A549 (cell line): ENCODE measurements at regions not wholly inside any gene's neighbourhood (a gene's known extent, or its start where the extent isn't known, plus 50 kb on each side); places are given as distances from the start of the nearest gene placed in this dataset.
A peak's percentile ranks its signal among the peaks of the same experiment; 100 is the strongest.

Experiments used
- ATAC-seq, 2 experiments: fragments of 200-7000 bp in 1 of 2; fragments of >200 bp in 1 of 2; cut with Nextera tagmentation in 1 of 2; cut with Tn5 transposase in 1 of 2; 3 replicates each; pipeline versions ENCODE4 v1.8.0 to v1.9.1; 2018 to 2020; ENCODE audit warnings: mild to moderate bottlenecking in 1 of 2, moderate library complexity in 1 of 2
- CTCF ChIA-PET: fragments of 300-600 bp; sonication (Branson Sonifier 250); formaldehyde crosslinking; extraction: SDS; loops from one replicate; lab custom pipeline; 2021; ENCODE audit warnings: antibody characterized with exemption, inconsistent platforms; lab: Yijun Ruan, JAX
- POLR2A ChIA-PET: fragments of 350-600 bp; formaldehyde crosslinking; extraction: SDS; loops from one replicate; lab custom pipeline; 2021; ENCODE audit warnings: antibody characterized with exemption, inconsistent platforms; lab: Yijun Ruan, JAX
- DNase-seq, 2 experiments: peaks; one replicate each; pipeline versions ENCODE4 v3.0.0 to v3.0.0-alpha.2; 2011 to 2016; ENCODE audit warnings: low read depth in 1 of 2, low spot score in 1 of 2
- FAIRE-seq: peaks from 2 replicates; lab custom pipeline; 2011; peaks lifted over from hg19 to GRCh38; lab: Jason Lieb, UNC
- H3K27ac ChIP-seq, 2 experiments: fragments of >200 bp; sonication (Bioruptor Twin); formaldehyde crosslinking; 3 replicates each; pipeline ENCODE4 v1.5.1; 2016 to 2017
- H3K4me1 ChIP-seq: fragments of >200 bp; sonication (Bioruptor Twin); formaldehyde crosslinking; 3 replicates; pipeline ENCODE4 v1.6.1; 2016
- H3K4me2 ChIP-seq: fragments of >200 bp; sonication (Bioruptor Twin); formaldehyde crosslinking; 3 replicates; pipeline ENCODE4 v1.6.1; 2016
- H3K4me3 ChIP-seq: fragments of >200 bp; sonication (Bioruptor Twin); formaldehyde crosslinking; 3 replicates; pipeline ENCODE4 v1.5.1; 2016
- H3K9me3 ChIP-seq: fragments of >200 bp; sonication (Bioruptor Twin); formaldehyde crosslinking; 3 replicates; pipeline ENCODE4 v1.6.1; 2016
- CBX2 ChIP-seq: fragments of 200-600 bp; sonication (generic); IDR thresholded peaks from 2 replicates; pipeline ENCODE4 v1.6.1; 2016; ENCODE audit warnings: low read depth, mild to moderate bottlenecking, borderline replicate concordance
- CEBPB ChIP-seq, 2 experiments: fragments of >200 bp in 1 of 2; sonication (Bioruptor Twin) in 1 of 2; formaldehyde crosslinking in 1 of 2; IDR thresholded peaks; 2 replicates each; pipeline ENCODE4 v1.6.1; 2012 to 2016
- EHF ChIP-seq: fragments of 250-450 bp; sonication (Bioruptor Pico); IDR thresholded peaks from 2 replicates; pipeline ENCODE4 v1.5.0; 2020; ENCODE audit warnings: mild to moderate bottlenecking
- GATA3 ChIP-seq: IDR thresholded peaks from 2 replicates; pipeline ENCODE4 v1.6.1; 2012; ENCODE audit warnings: borderline replicate concordance
- HDAC2 ChIP-seq: fragments of 200-600 bp; sonication (generic); IDR thresholded peaks from 2 replicates; pipeline ENCODE4 v1.6.1; 2016
- HEYL ChIP-seq: fragments of 250-450 bp; sonication (Bioruptor Pico); IDR thresholded peaks from 2 replicates; pipeline ENCODE4 v1.8.0; 2021; ENCODE audit warnings: mild to moderate bottlenecking, moderate library complexity
- HOXB13 ChIP-seq: fragments of 250-450 bp; sonication (Bioruptor Pico); IDR thresholded peaks from 2 replicates; pipeline ENCODE4 v1.5.0; 2020; ENCODE audit warnings: low read depth, mild to moderate bottlenecking, moderate library complexity
- HOXB5 ChIP-seq: fragments of 250-450 bp; sonication (Bioruptor Pico); IDR thresholded peaks from 2 replicates; pipeline ENCODE4 v1.5.0; 2020; ENCODE audit warnings: mild to moderate bottlenecking, moderate library complexity
- JUNB ChIP-seq: fragments of >200 bp; sonication (Bioruptor Twin); formaldehyde crosslinking; IDR thresholded peaks from 2 replicates; pipeline ENCODE4 v1.6.1; 2016
- KDM1A ChIP-seq: fragments of 200-600 bp; sonication (generic); IDR thresholded peaks from 2 replicates; pipeline ENCODE4 v1.6.1; 2016; ENCODE audit warnings: low read depth, mild to moderate bottlenecking
- NPAS2 ChIP-seq: fragments of 250-450 bp; sonication (Bioruptor Pico); IDR thresholded peaks from 2 replicates; pipeline ENCODE4 v1.8.0; 2022; ENCODE audit warnings: mild to moderate bottlenecking, moderate library complexity, borderline replicate concordance
- RARB ChIP-seq: fragments of 250-450 bp; sonication (Bioruptor Pico); IDR thresholded peaks from 2 replicates; pipeline ENCODE4 v1.8.0; 2021; ENCODE audit warnings: mild to moderate bottlenecking, moderate library complexity
- RNF2 ChIP-seq: fragments of 200-600 bp; sonication (generic); IDR thresholded peaks from 2 replicates; pipeline ENCODE4 v1.6.1; 2016; ENCODE audit warnings: low read depth, mild to moderate bottlenecking, antibody characterized with exemption, moderate library complexity, borderline replicate concordance
- ZFP36 ChIP-seq: fragments of 450-650 bp; IDR thresholded peaks from 2 replicates; pipeline ENCODE4 v1.6.1; 2014; ENCODE audit warnings: borderline replicate concordance; ENCODE audit not compliant: partially characterized antibody
- WGBS: methylation state at CpG from one replicate; pipeline ENCODE4 v1.1.6; 2017; ENCODE audit errors: missing lambda C conversion rate; 5-methylcytosine and 5-hydroxymethylcytosine counted together
- TF ChIP-seq, protein P1 (sequence below): fragments of >200 bp; sonication (Bioruptor Twin); formaldehyde crosslinking; IDR thresholded peaks from 3 replicates; pipeline ENCODE4 v1.5.1; 2016
- TF ChIP-seq, protein P2 (sequence below): fragments of 250-450 bp; sonication (Bioruptor Pico); IDR thresholded peaks from 2 replicates; pipeline ENCODE4 v1.5.0; 2021; ENCODE audit warnings: mild to moderate bottlenecking, moderate library complexity, borderline replicate concordance
- TF ChIP-seq, protein P3 (sequence below): fragments of >200 bp; sonication (Bioruptor Twin); formaldehyde crosslinking; IDR thresholded peaks from 3 replicates; pipeline ENCODE4 v1.6.1; 2016

DNA sequence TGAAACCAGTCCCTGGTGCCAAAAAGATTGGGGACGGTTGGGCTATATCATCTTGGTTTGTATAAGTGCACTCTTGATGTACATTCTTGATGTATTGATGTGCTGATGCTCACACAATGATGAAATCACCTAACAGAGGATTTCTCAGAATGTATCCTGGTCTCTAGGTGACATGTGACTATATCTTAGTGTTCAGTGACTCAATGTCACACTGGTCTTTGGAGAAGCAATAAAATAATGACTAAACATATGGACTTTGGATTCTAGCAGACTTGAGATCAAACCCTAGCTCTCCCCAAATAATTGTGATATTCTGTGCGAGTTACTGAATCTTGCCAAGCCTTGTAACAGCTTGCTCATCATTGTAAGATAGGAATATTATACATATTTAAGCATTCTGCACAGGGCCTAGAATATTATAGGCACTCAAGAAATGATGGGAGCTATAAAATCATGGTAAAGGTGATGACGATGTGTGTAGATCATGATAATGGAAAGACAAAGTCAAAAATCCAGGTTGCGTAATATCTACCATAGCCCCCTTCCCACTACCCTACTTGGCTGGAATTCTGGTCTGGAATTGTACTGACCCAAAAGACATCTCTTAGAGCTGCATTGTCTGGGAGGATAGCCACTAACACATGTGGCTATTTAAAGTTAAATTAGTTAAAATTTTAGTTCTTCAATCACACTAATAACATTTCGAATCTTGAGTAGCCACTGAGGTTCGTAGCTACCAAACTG lies 117.6 kb upstream of the PWP1 start:
- TF ChIP-seq CEBPB (IDR thresholded peaks at IDR 0.05) (peak; percentile 64 to 78; a peak in 3 of 4 replicates), JUNB (no peak)

DNA sequence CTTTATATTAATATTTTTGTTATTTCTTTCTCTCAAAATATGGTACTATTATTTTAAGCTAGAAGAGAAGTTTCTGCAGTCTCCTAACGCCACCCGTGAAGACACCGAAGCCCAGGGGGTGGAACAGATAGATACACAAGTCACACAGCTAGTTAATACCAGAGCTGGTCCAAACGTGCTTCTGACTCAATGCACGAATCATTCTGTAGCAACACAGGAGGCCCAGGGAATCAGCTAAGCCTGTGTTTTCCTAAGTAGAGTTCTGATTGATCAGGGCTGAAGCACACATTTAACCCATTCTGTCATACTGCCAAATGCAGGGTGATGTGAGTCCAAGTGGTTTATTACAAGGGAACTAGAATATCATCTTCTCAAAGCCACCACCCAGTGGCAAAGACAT lies 116.9 kb upstream of the PWP1 start:
- TF ChIP-seq GATA3 (no peak), RARB (CRISPR knock-in tag) (no peak), ZFP36 (no peak), HDAC2 (no peak), RNF2 (no peak), KDM1A (no peak), CBX2 (no peak)
- Histone ChIP-seq H3K27ac (no peak overlapping the region), H3K4me1 (peaks cover 9% of the 10 kb centered on the region; the same call in 1 of the 3 replicates), H3K9me3 (no peaks in the 10 kb centered on the region), H3K4me2 (no peak overlapping the region), H3K4me3 (no peak overlapping the region)
- ChIA-PET CTCF (interaction anchor here (0.8 to 1.7 kb wide), 5 partner anchors 10 to 424 kb away, joined by 3 to 5 read pairs (median 3); no protein-coding TSS in a partner anchor), POLR2A (no interaction called here)
- ATAC-seq (no peak), FAIRE-seq (no peak), DNase-seq (no peak)
- 70% methylated on average over 5 of the region's 5 CpGs for WGBS

More for the DNA sequence above, 117.6 kb upstream of the PWP1 start:
- H3K4me2 ChIP-seq = no peak overlapping the region
- peaks cover 9% of the 10 kb centered on the region; the same call in 1 of the 3 replicates for H3K4me1 ChIP-seq
- DNase-seq (no peak), ATAC-seq (no peak), FAIRE-seq (no peak)
- ChIA-PET CTCF (interaction anchor here (0.8 to 1.7 kb wide), 6 partner anchors 10 to 423 kb away, joined by 3 to 5 read pairs (median 3); no protein-coding TSS in a partner anchor), POLR2A (no interaction called here)
- H3K27ac ChIP-seq = no peak overlapping the region
- H3K4me3 ChIP-seq = no peak overlapping the region
- WGBS = 87% methylated on average over 6 of the region's 6 CpGs
- H3K9me3 ChIP-seq = no peaks in the 10 kb centered on the region

DNA sequence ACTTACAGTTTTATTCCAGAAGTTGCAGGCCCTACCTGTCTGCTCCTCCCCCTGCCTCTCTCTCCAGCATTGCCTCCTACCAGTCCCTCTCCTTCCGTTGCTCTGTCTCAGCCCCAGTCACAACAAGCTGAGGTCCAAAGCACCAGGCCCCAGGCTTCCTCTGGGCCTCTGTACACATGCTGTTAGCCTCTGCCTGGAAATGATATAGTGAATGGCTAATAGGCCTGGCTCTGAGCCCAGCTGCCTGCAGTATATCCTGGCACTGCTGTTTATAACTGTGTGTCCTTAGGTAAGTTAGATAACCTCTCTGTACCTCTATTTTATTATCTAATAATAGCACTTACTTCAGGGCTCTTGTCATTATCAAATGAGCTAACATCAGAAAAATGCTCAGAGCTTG lies 114.9 kb upstream of the PWP1 start:
- TF ChIP-seq RARB (CRISPR knock-in tag) = no peak
- TF ChIP-seq, protein P1, sequence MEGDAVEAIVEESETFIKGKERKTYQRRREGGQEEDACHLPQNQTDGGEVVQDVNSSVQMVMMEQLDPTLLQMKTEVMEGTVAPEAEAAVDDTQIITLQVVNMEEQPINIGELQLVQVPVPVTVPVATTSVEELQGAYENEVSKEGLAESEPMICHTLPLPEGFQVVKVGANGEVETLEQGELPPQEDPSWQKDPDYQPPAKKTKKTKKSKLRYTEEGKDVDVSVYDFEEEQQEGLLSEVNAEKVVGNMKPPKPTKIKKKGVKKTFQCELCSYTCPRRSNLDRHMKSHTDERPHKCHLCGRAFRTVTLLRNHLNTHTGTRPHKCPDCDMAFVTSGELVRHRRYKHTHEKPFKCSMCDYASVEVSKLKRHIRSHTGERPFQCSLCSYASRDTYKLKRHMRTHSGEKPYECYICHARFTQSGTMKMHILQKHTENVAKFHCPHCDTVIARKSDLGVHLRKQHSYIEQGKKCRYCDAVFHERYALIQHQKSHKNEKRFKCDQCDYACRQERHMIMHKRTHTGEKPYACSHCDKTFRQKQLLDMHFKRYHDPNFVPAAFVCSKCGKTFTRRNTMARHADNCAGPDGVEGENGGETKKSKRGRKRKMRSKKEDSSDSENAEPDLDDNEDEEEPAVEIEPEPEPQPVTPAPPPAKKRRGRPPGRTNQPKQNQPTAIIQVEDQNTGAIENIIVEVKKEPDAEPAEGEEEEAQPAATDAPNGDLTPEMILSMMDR = no peak
- TF ChIP-seq HDAC2 = no peak
- no peak for TF ChIP-seq NPAS2 (CRISPR knock-in tag)
- TF ChIP-seq EHF (CRISPR knock-in tag) = no peak
- no peak for TF ChIP-seq HOXB13 (CRISPR knock-in tag)
- no peak for TF ChIP-seq HEYL (CRISPR knock-in tag)
- TF ChIP-seq, protein P2, sequence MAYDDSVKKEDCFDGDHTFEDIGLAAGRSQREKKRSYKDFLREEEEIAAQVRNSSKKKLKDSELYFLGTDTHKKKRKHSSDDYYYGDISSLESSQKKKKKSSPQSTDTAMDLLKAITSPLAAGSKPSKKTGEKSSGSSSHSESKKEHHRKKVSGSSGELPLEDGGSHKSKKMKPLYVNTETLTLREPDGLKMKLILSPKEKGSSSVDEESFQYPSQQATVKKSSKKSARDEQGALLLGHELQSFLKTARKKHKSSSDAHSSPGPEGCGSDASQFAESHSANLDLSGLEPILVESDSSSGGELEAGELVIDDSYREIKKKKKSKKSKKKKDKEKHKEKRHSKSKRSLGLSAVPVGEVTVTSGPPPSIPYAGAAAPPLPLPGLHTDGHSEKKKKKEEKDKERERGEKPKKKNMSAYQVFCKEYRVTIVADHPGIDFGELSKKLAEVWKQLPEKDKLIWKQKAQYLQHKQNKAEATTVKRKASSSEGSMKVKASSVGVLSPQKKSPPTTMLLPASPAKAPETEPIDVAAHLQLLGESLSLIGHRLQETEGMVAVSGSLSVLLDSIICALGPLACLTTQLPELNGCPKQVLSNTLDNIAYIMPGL (CRISPR knock-in tag) = no peak
- TF ChIP-seq, protein P3, sequence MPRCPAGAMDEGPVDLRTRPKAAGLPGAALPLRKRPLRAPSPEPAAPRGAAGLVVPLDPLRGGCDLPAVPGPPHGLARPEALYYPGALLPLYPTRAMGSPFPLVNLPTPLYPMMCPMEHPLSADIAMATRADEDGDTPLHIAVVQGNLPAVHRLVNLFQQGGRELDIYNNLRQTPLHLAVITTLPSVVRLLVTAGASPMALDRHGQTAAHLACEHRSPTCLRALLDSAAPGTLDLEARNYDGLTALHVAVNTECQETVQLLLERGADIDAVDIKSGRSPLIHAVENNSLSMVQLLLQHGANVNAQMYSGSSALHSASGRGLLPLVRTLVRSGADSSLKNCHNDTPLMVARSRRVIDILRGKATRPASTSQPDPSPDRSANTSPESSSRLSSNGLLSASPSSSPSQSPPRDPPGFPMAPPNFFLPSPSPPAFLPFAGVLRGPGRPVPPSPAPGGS = no peak
- TF ChIP-seq HOXB5 = no peak
- ATAC-seq = no peak
- FAIRE-seq = no peak
- H3K4me2 ChIP-seq = no peak overlapping the region
- CTCF ChIA-PET = interaction anchor here (1.0 kb wide), 2 partner anchors 74 to 439 kb away, joined by 3 read pairs; no protein-coding TSS in a partner anchor
- 73% methylated on average over 1 of the region's 1 CpG for WGBS
- H3K4me1 ChIP-seq = peaks cover 9% of the 10 kb centered on the region; the same call in 1 of the 3 replicates
- POLR2A ChIA-PET = no interaction called here
- no peaks in the 10 kb centered on the region for H3K9me3 ChIP-seq
- H3K27ac ChIP-seq = no peak overlapping the region
- DNase-seq = no peak
- H3K4me3 ChIP-seq = no peak overlapping the region
